Umbilical cord (tissue), 1 donor: ENCODE measurements at regions not wholly inside any gene's neighbourhood (a gene's known extent, or its start where the extent isn't known, plus 50 kb on each side); places are given as distances from the start of the nearest gene placed in this dataset.
"Not testable (repeated sequence)": the region's sequence is repeated elsewhere in the genome, so short reads cannot be mapped to it uniquely, and the experiment has no call there.

ENCODE experiments used
- DNase-seq: peaks from one replicate; pipeline ENCODE4 v3.0.0-alpha.2; 2015; ENCODE audit warnings: low spot score

- not testable (repeated sequence) for DNase-seq
These were observed 217.2 kb downstream of the SEC23IP start for GRCh38 chr10:120109725-120110124.

DNA sequence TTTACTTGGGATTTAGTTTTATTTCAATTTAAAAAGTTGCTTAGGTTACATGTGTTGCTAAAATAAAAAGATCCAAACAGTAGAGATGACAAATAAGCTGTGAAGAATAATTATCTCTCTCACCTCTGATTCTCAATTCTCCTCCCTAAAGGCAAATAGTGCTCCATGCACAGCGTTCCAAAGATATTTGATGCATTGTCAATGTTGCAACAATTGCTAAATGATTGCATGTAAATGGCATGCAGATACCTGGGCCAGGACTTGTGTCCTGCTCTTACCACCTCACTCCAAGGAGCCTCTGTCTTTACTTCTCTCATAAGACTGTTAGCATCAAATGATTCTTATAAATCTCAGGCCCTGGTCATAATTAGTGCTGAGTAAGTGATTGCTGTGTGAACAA is 217.7 kb downstream of the SEC23IP start:
- no peak for DNase-seq

- DNase-seq, result no peak
These were observed 219.1 kb downstream of the SEC23IP start for GRCh38 chr10:120111628-120112027.

DNA sequence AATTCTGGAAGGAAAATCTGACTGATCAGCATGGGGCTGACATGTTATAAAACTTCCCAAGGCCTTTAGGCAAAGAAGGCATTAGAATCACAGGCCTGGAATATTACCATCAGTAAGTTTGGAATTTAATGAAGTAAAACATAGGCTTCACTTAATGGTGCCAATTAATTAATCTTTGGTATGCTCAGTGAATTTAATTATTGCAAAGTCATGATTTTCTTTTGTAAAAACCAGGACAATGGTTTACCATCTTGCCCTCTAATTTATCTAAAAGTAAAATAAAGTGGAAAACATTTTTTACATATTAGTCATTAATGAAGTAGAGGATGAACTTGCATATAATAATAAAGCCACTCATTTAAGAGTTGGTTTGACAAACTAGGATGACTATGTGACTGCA is 220.3 kb downstream of the SEC23IP start:
- DNase-seq, result no peak

GRCh38 chr10:120115959-120116358 is 223.4 kb downstream of the SEC23IP start:
- DNase-seq, result no peak

DNA sequence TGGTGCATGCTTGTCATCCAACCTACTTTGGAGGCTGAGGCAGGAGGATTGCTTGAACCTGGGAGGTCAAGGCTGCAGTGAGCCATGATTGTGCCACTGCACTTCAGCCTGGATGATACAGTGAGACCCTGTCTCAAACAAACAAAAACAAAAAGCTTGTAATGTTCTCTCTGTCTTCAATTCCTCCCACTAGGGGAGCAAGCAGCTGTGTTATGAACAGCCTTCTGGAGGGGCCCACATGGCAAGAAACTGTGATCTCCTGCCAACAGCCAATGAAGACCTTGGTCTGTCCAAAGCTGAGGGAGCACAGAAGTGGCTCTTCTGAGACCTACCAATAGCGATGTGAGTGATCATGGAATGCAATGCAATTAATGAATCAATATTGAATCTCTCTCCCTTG is 229.2 kb downstream of the SEC23IP start:
- no peak for DNase-seq

GRCh38 chr10:120131183-120131582 is 238.7 kb downstream of the SEC23IP start:
- peak; percentile 71 for DNase-seq

DNA sequence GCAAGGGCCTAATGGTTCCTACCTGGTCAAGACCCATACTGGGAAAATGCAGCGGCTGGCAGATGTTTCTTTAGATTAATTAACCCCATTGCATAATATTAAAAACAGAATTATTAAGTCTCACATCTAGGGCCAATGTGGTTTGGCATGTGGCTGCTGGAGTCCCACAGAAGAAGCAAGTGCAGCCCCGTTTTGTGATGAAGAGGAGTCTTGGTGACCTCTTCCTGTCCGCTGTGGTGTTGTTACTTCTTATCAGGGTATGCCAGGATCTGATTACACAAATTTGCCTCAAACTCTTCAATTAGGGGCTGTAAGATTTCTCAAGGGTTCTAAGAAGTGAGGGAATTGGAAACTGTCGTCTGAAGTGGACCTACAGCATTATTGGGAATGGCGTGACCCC is 240.3 kb downstream of the SEC23IP start:
- no peak for DNase-seq

DNA sequence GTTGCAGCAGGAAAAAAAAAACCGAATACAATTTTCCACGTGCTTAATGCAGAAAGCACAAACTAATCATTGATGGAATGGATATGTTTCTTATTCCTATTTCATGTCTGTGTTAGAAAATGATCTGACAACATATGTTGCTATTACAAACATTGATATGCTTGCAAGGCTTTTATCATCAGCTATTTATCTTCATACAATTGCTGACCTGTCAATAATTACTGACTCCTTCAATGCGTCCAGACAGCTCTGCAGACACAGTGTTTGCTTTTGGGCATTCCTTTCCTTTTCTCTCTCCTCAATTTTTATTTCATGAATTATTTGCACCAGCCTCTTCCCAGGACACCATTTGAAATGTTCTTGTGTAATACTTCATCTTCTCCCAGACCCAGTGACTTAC is 246.2 kb downstream of the SEC23IP start:
- DNase-seq, result no peak

GRCh38 chr10:120145107-120145506 is 252.6 kb downstream of the SEC23IP start:
- DNase-seq, result peak; percentile 26

- no peak for DNase-seq
These were observed 264.2 kb downstream of the SEC23IP start for GRCh38 chr10:120156614-120157274.

DNA sequence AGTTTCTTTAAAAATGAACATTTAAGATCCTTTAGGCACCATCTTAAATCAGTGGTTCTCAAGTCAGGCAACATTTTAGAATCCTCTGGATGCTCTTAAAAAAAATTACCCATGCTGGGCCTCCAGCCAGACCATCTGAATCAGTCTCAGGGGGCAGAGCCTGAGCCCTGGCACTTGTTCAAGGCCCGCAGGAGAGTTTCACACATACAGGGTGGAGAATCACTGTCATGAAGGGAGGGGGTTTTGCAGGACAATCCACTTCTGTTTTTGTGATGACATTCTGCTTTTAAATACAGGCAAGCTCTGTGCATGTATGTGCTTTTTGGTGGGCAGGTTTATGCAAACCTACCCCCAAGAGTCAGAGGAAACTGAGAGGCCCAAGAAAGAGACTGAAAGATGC is 268.6 kb downstream of the SEC23IP start:
- peak; percentile 20 for DNase-seq

GRCh38 chr10:120162471-120162870 is 269.9 kb downstream of the SEC23IP start:
- DNase-seq, result no peak

DNA sequence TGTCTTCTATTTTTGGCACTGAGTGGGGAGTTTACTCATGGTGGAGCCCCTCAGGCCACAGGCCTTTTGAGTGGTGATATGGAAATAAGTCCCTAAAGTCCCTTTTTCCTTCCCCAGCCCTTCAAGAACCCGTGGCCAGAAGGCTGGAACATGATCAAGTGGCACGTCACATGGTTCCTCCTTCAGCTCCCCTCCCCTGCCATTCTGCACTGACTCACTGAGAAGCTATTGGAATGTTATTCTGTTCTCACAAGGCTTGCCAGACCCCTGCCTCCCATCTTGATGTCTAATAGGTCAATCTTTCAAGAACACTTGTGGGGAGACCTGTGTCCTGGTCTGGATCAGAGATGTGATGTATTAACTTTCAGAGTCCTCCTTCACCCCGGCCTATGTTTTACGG is 279.8 kb downstream of the SEC23IP start:
- peak; percentile 3 for DNase-seq

DNA sequence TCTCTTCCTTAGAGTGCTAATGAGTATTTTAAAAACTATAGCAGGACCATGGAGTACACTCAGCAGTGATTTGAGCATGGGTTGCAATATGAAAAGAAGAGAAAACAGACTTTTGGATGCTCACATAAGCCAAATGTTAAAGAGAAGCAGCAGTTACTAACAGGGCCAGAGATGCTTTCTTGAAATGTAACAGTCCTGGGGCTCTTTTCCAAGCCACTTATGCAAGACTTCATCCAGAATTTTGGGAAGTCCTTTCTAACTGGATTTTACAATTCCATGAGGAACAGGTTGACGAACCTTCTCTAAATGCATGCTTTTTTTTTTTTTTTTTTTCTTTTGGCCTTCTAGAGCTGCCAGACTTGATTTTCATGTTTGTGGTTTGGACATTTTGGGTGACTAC is 282.0 kb downstream of the SEC23IP start:
- no peak for DNase-seq

GRCh38 chr10:120177330-120177729 is 279.7 kb upstream of the PLPP4 start:
- DNase-seq, result no peak

GRCh38 chr10:120180160-120180559 is 276.9 kb upstream of the PLPP4 start:
- DNase-seq, result no peak

DNA sequence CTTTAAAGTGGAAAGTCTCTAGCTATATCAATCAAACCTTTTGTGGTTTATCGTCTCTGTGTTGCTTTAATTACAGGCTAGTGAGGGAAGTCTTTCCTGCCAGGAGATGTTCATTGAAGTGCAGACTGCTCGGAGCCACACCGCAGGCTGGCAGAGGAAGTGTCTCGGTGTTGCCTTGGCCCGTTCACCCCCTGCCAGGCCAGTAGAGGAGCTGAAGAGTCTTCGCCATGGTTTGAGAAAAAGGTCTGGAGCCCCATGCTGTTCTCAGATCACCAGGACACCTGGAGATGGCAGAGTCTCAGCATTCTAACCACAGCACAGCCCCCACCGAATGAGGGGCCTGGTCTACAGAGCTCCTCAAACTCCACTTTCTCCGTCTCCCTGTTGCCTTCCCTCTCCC is 275.9 kb upstream of the PLPP4 start:
- no peak for DNase-seq

DNA sequence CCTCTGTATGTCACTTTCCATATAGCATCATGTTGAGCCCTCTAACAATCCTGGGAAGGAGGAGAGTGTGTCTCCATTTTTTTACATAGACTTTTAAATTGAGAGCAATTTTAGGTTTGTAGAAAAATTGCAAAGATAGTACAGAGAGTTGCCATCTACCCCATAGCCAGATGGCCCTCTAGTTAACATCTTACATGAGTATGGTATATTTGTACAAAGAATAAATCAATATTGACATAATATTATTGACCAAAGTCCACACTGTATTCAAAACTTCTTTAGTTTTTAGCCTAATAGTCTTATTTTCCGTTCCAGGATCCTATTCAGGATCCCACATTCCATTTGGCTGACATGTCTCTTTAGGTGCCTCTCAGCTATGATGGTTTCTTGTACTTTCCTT is 274.6 kb upstream of the PLPP4 start:
- no peak for DNase-seq

DNA sequence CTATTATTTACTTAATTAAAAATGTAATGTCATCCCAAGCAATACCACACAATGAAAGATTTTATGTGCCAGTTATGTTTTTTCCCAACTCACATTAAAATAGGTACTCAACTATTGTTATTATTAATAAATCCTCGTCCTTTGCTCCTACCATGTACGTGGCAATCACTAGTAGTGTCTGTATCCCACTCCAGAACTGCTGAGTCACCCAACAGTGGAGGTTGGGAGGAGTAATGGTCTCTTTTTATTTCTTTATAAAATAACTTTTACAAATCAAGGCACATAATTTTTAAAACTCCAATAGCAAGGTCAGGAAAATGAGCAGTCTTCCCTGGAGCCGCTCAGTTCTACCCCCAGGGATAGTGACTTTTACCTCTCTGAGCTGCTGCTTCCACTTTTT is 273.5 kb upstream of the PLPP4 start:
- DNase-seq, result no peak

- DNase-seq, result no peak
These were observed 272.3 kb upstream of the PLPP4 start for GRCh38 chr10:120184547-120185337.

- no peak for DNase-seq
These were observed 270.5 kb upstream of the PLPP4 start for GRCh38 chr10:120186506-120186905.

GRCh38 chr10:120187168-120187567 is 269.9 kb upstream of the PLPP4 start:
- not testable (repeated sequence) for DNase-seq
